ENCODE measurements at regions not wholly inside any gene's neighbourhood (a gene's known extent, or its start where the extent isn't known, plus 50 kb on each side); places are given as distances from the start of the nearest gene placed in this dataset.

DNA sequence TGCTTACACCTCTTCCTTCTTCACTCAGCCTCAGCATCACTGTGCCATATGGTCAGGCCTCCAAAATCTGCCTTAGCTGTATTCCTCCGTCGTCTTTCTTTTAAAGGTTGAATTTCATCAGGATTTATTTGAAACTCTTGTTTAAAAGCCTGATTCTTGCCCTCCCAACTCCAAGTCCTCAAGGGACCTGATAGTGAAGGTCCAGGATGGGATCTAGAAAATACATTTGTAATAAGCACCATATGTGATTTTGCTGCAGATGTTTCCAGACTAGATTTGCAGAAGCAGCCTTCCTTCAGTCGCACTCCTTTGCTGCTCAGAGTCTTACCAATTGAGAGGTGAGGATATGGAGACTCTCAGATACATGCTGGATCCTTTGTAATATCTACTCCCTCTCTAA, 101.0 kb upstream of the ANKRD1 start:
- TF ChIP-seq EP300 (IDR thresholded peaks at IDR 0.05; ENCODE audit: borderline replicate concordance in 1 of 2, low read depth in 1 of 2, low read length in 1 of 2): no peak
- TF ChIP-seq TEAD4 (IDR thresholded peaks at IDR 0.05; ENCODE audit: borderline replicate concordance, insufficient read depth): no peak
- TF ChIP-seq CTCF (IDR thresholded peaks at IDR 0.05): no peak
- TF ChIP-seq, protein P1, sequence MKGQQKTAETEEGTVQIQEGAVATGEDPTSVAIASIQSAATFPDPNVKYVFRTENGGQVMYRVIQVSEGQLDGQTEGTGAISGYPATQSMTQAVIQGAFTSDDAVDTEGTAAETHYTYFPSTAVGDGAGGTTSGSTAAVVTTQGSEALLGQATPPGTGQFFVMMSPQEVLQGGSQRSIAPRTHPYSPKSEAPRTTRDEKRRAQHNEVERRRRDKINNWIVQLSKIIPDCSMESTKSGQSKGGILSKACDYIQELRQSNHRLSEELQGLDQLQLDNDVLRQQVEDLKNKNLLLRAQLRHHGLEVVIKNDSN (IDR thresholded peaks at IDR 0.05; ENCODE audit: borderline replicate concordance, low read depth): no peak
- no peak for TF ChIP-seq RCOR1 (IDR thresholded peaks at IDR 0.05; ENCODE audit: low read length)
- no peak for TF ChIP-seq NFIC (IDR thresholded peaks at IDR 0.05; ENCODE audit: borderline replicate concordance)
- TF ChIP-seq YY1 (IDR thresholded peaks at IDR 0.05; ENCODE audit: low read depth): no peak
- TF ChIP-seq JUND (IDR thresholded peaks at IDR 0.05): no peak
- no peak for TF ChIP-seq GATA2 (CRISPR knock-in tag; IDR thresholded peaks at IDR 0.05)
- no peak for TF ChIP-seq FOSL2 (IDR thresholded peaks at IDR 0.05; ENCODE audit: borderline replicate concordance, low read depth)
- TF ChIP-seq POLR2AphosphoS5 (IDR thresholded peaks at IDR 0.05; ENCODE audit: low read depth, low read length): no peak
- TF ChIP-seq USF2 (IDR thresholded peaks at IDR 0.05; ENCODE audit: borderline replicate concordance, low read depth, low read length): no peak
- TF ChIP-seq RAD21 (IDR thresholded peaks at IDR 0.05; ENCODE audit: low read length): no peak
- Histone ChIP-seq H3K4me3 (ENCODE audit: low read depth in 2 of 2, low read length in 1 of 2) (no peak overlapping the region), H3K9ac (no peak overlapping the region), H3F3A (replicated peaks; ENCODE audit: insufficient read depth) (no peaks in the 10 kb centered on the region), H4K20me1 (ENCODE audit: insufficient read depth) (no peaks in the 10 kb centered on the region), H3K27ac (ENCODE audit: low read depth in 2 of 2, low read length in 1 of 2) (no peak overlapping the region), H2AFZ (ENCODE audit: low read depth) (no peak overlapping the region), H3K4me2 (no peak overlapping the region), H3K9me3 (no peaks in the 10 kb centered on the region), H3K4me1 (ENCODE audit: control insufficient read depth in 1 of 2, insufficient read depth in 2 of 2, low read depth in 1 of 2, low read length in 1 of 2) (peaks cover 0 to 6% of the 10 kb centered on the region in 2 experiments; a peak in 2 of 4 replicates), H3K79me2 (ENCODE audit: insufficient read depth) (no peaks in the 10 kb centered on the region), H3K27me3 (ENCODE audit: insufficient read depth) (no peaks in the 10 kb centered on the region), H3K36me3 (replicated peaks in 1 of 2; ENCODE audit: control insufficient read depth in 1 of 2, insufficient read depth in 2 of 2, low read length in 1 of 2) (no peaks in the 10 kb centered on the region), H3K9me2 (no peaks in the 10 kb centered on the region)
- DNase-seq: no peak
- POLR2A ChIA-PET: no interaction called here
- CTCF ChIA-PET: interaction anchor here (1.4 to 3.1 kb wide), 2 partner anchors 16 to 22 kb away, joined by 3 to 12 read pairs; no protein-coding TSS in a partner anchor
- 92% methylated on average over 3 of the region's 3 CpGs for WGBS (ENCODE audit: low lambda C conversion rate)

- Histone ChIP-seq H3K27me3 (ENCODE audit: insufficient read depth) (no peaks in the 10 kb centered on the region), H3K9me3 (no peaks in the 10 kb centered on the region), H3K4me1 (ENCODE audit: control insufficient read depth in 1 of 2, insufficient read depth in 2 of 2, low read depth in 1 of 2, low read length in 1 of 2) (peaks cover 0 to 6% of the 10 kb centered on the region in 2 experiments; a peak in 2 of 4 replicates), H3K9ac (no peak overlapping the region), H3K79me2 (ENCODE audit: insufficient read depth) (no peaks in the 10 kb centered on the region), H3K9me2 (no peaks in the 10 kb centered on the region), H3K4me3 (ENCODE audit: low read depth in 2 of 2, low read length in 1 of 2) (no peak overlapping the region), H3K4me2 (no peak overlapping the region), H2AFZ (ENCODE audit: low read depth) (no peak overlapping the region), H3F3A (replicated peaks; ENCODE audit: insufficient read depth) (no peaks in the 10 kb centered on the region), H3K36me3 (replicated peaks in 1 of 2; ENCODE audit: control insufficient read depth in 1 of 2, insufficient read depth in 2 of 2, low read length in 1 of 2) (no peaks in the 10 kb centered on the region), H3K27ac (ENCODE audit: low read depth in 2 of 2, low read length in 1 of 2) (no peak overlapping the region), H4K20me1 (ENCODE audit: insufficient read depth) (no peaks in the 10 kb centered on the region)
- CTCF ChIA-PET: interaction anchor here (0.7 to 3.1 kb wide), 5 partner anchors 12 to 111 kb away, joined by 3 to 12 read pairs (median 4); no protein-coding TSS in a partner anchor
- 92% methylated on average over 2 of the region's 2 CpGs for WGBS (ENCODE audit: low lambda C conversion rate)
- DNase-seq: no peak
- POLR2A ChIA-PET: no interaction called here
- TF ChIP-seq, protein P2, sequence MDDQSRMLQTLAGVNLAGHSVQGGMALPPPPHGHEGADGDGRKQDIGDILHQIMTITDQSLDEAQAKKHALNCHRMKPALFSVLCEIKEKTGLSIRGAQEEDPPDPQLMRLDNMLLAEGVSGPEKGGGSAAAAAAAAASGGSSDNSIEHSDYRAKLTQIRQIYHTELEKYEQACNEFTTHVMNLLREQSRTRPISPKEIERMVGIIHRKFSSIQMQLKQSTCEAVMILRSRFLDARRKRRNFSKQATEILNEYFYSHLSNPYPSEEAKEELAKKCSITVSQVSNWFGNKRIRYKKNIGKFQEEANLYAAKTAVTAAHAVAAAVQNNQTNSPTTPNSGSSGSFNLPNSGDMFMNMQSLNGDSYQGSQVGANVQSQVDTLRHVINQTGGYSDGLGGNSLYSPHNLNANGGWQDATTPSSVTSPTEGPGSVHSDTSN (IDR thresholded peaks at IDR 0.05): no peak
- TF ChIP-seq TEAD4 (IDR thresholded peaks at IDR 0.05; ENCODE audit: borderline replicate concordance, insufficient read depth) (no peak), RAD21 (IDR thresholded peaks at IDR 0.05; ENCODE audit: low read length) (no peak), GABPA (IDR thresholded peaks at IDR 0.05; ENCODE audit: low read depth) (no peak), JUND (IDR thresholded peaks at IDR 0.05) (no peak), USF2 (IDR thresholded peaks at IDR 0.05; ENCODE audit: borderline replicate concordance, low read depth, low read length) (no peak), YY1 (IDR thresholded peaks at IDR 0.05; ENCODE audit: low read depth) (no peak), SIN3A (IDR thresholded peaks at IDR 0.05; ENCODE audit: borderline replicate concordance, low read depth, low read length) (no peak), RCOR1 (IDR thresholded peaks at IDR 0.05; ENCODE audit: low read length) (no peak), TCF12 (IDR thresholded peaks at IDR 0.05) (no peak), EP300 (IDR thresholded peaks at IDR 0.05; ENCODE audit: borderline replicate concordance in 1 of 2, low read depth in 1 of 2, low read length in 1 of 2) (no peak), ZBTB33 (IDR thresholded peaks at IDR 0.05; ENCODE audit: borderline replicate concordance, low read depth) (no peak)
Observed at GRCh38 chr10:91022390-91022789, 101.5 kb upstream of the ANKRD1 start.

Measured in SK-N-SH (cell line).